ENCODE measurements at regions not wholly inside any gene's neighbourhood (a gene's known extent, or its start where the extent isn't known, plus 50 kb on each side); places are given as distances from the start of the nearest gene placed in this dataset.

DNA sequence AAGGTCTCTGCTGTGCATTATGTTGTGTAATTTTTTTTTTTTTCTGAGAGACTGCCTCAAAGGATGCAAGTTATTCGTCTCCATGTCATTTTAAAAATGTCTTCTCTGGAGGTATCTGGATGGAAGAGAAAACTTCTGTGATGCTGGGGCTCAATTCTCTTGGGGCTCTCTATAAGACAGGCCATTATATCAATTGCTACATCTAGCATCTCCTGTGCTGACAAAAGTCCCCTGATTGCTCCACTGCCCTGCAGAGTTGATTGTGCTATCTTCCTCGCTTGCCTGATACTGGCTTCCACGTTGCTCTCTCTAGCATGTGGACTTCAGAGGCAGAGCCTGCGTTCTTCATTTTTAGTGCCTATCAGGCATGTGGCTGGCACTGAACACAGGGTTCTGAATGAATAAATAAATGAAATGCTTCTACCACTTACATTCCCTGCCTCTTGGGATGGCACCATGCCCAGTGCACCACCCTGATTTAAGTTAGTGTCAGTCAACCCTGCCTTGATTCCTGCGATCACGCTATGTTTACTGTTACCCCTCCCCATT is 1035.5 kb upstream of the EEF2KMT start:
- DNase-seq (ENCODE audit: low spot score) = no peak

DNA sequence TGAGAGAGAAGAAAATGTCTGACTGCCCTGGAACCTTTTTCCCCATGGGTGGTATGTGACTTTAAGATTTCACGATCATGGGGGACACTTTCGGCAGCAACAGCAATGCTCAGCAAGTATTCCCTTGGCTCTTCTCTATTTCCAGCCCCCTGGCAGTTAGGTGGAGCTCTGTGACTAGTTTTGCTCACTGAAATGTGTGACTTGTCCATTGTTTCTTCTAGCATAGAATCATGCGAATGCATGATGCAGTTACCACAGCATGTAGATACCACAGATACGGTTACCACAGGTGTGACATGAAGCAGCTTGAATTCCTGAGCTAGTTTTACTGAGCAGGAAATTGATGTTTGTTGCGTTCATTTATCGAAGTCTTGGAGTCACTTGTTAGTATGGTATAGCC is 1034.5 kb upstream of the EEF2KMT start:
- no peak for DNase-seq (ENCODE audit: low spot score)

DNA sequence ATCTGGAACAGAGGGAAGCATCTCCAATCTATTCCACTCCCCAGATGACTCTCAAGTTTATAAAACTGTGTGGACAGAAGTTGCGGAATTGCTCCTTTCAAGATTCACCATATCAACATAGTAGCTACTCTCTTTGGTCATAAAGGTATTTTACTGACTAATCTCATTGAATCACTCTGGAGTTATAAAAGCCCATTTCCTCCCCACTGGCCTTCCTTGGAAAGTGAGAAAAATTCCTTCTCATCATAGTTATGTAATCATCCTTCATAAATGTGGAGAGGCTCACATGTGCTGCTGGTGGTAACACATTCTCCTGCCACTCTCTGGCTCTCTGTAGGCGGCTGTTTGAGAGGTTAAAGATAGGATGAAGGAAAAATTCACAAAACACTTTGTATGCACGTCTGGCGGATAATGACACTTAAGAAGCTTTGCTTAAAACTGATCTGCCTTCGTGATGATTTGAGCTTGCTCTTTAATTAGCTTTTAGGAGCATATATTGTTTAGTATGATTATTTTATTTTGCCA is 1034.0 kb upstream of the EEF2KMT start:
- DNase-seq (ENCODE audit: low spot score) = no peak

DNA sequence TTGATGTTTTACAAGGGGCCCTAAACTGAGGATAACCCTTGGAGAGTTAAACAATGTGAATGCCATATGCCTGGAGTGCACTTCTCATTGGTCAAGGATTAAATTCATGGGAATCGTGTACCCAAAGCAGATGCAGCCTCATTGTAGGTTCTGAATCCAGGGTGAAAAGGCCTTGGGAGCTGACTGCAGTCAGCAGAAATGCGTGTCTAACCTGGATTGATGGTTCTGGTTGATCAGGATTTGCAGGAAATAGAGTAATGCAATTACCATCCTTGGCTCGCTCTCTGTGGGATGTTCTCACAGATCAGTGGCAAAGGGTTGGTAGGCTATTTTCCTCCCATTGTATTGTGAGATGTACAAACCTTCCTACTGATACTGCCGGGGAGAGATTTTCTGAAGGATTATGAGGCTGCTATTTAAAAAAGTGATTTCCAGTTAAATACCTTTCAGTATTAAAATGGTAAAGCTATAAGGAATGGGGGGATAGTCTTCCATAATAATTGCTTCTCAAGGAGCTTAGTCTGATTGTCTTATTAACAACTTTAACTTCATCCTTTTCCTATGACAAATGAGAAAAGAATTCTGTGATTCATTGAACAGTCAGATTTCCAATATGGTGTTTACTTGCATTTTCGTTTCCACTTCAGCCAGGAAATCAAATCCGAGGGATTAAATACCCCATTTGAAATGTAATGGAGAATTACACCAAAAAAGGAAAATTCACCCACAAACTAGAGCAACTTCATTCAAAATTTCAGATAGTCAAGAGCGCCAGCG is 1028.1 kb upstream of the EEF2KMT start:
- no peak for DNase-seq (ENCODE audit: low spot score)

DNA sequence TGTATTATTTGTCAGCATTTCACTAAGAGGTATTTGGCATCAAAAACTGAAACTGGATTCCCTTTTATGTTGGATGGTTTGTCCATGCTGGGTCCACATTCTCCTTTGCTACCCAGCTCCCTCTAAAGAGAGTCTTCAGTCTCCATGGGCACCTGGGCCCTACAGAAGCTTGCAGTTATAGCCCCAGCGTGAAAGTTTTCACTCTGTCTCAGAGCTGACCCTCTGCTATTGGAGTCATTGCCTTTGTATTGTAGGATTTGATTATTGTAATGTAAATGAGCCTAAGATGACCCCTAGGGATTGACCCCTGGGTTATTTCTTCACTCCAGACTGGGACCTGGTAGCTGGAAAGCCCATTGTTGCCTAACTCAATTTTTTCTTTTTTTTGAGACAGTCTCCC is 1026.5 kb upstream of the EEF2KMT start:
- DNase-seq (ENCODE audit: low spot score) = no peak

DNA sequence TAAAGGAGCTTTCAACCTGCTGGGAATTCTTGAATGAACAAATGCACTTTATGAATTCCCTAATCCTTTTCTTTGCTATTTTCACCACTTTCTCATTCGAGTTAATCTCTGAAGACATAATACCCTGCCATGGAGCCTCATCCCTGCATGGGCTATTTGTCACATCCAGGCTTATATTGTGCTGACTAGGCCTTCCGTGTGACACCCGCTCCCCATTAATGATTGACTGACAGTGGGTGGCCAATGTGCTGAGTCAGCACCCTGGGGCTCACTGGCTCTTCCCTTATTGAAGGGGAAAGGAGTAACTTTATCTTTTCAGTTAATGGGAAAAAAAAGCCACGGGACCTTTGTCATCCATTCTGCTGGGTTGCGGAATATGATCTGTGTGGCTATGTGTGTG is 1024.8 kb upstream of the EEF2KMT start:
- DNase-seq (ENCODE audit: low spot score) = no peak

DNA sequence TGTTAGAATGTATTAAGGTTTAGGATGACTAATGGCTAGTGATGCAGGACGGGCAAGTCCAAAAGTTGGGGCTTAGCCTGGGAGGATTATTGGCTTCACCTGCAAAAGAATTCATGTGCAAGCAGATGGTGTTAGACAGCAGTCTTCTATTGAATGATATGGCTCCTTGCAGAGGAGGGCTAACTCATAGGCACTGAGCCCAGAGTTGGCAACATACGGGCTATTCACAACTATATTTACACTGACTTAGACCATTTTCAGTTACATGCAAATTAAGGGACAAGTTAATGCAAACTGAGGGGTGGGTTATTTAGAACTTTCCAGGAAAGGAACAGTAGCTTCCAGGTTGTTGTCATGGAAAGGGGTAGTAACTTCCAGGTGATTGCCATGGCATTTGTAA is 1017.1 kb upstream of the EEF2KMT start:
- no peak for DNase-seq (ENCODE audit: low spot score)

DNA sequence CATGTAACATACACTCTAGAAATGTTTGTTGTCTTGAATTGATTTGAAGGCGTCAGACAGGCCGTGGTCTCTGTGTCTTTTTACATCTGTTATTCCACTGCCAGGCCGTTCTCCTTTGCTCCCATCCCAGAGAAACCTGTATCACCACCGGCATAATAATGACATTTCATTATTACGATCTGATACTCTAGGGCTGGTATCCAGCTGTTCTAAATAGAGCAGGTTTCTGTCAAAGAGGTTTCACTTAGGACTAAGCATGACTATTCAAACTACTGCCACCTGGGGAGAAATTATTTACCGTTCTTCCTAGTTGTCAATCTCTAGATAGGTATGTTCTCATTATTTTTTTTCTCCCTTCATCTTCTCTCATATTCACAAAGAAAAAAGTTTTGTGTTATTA is 1016.2 kb upstream of the EEF2KMT start:
- DNase-seq (ENCODE audit: low spot score) = no peak

DNA sequence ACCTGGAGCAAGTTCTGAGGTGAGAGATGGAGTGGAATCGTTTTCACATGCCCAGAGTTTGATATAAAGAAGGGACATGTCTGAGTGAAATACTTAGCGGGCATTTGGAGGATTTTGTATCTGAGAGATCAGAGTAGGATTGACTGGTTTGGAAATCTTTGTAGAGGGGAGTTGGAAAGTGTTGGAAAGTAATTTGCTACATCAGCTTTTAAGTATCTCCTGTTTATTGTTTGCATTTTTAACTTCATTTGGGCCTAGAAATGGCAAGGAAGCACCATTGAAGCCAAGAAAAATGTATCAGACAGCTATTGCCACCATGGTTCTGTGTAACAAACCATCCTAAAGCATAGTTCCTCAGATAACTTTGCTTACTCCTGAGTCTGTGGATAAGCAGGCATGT is 1015.1 kb upstream of the EEF2KMT start:
- no peak for DNase-seq (ENCODE audit: low spot score)

DNA sequence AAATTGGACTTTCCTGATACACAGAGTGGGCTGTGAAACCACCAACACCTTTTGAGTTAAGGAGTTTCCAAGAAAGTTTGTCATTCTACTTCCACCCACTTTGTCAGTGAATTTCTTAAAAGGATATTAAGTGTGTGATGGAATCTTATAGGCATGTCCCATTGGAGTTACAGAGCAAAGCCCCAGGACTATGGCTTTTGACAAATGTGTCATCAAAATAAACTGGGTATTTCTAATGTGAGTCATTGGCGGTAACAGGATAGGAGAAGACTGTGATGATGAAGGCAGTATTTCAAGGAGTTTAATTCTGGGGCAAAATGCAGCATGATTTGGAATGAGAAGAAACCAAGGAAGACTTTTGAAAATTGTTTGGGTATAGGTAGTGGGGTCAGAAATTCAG is 1013.8 kb upstream of the EEF2KMT start:
- no peak for DNase-seq (ENCODE audit: low spot score)

DNA sequence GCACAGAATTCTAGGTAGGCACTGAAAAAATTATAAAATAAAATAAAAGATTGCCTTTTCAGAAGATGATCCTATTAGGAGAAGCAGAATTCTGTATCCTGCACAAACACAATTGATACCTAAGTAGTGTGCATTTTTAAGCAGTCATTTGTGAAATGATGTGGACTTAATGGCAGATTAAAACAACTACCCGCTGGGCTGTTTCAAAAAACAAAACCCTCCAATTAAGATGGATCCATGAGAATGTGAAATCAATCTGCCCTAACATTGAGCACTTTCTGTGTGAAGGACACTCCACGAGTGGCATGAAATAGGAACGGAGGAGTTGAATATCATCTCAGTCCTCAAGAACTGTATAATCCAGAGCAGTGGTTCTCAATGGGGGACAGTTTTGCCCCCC is 1012.8 kb upstream of the EEF2KMT start:
- DNase-seq (ENCODE audit: low spot score) = no peak

DNA sequence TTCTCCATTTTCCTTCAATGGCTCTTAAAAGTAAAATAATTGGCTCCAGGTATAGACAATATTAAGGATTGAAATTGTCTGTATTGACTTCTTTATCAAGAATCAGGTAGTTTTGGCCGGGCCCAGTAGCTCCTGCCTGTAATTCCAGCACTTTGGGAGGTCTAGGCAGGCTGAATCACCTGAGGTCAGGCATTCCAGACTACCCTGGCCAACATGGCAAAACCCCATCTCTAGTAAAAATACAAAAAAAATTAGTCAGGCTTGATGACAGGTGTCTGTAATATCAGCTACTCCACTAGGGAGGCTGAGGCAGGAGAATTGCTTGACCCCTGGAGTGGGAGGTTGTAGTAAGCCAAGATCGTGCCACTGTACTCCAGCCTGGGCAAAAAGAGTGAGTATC is 1008.5 kb upstream of the EEF2KMT start:
- no peak for DNase-seq (ENCODE audit: low spot score)

DNA sequence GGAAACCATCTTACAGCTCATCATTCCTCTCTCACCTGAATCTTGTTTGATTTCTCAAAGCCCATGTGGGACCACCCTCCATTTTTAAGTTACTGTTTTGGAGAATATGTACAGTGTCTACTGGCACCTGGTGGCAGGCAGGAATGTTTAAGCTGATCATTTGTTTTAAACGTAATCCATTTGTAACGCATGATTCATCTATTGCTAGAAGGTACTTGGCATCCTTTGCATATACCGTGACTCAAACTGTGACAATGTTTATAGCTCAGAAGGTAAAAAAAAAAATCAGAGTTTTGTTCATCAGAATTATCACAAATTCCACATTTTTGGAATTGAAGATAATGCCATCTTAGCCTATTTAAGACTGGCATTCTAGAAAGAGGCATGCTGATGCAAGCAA is 1007.5 kb upstream of the EEF2KMT start:
- no peak for DNase-seq (ENCODE audit: low spot score)

DNA sequence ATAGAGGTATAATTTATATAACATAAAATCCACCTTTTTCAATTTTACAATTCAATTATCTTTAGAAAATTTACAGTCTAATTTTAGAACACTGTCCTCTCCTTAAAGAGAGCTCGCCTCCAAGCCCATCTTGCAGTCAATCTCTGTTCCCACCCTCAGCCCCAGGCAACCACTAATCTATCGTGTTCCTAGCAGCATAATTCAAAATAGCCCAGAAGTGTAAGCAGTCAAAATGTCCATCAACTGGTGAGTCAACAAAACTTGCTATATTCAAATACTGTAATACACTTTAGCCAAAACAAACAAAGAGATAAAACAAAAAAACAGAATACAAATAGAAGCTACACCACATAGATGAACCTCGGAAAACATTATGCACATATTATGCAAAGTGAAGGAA is 1006.8 kb upstream of the EEF2KMT start:
- no peak for DNase-seq (ENCODE audit: low spot score)

DNA sequence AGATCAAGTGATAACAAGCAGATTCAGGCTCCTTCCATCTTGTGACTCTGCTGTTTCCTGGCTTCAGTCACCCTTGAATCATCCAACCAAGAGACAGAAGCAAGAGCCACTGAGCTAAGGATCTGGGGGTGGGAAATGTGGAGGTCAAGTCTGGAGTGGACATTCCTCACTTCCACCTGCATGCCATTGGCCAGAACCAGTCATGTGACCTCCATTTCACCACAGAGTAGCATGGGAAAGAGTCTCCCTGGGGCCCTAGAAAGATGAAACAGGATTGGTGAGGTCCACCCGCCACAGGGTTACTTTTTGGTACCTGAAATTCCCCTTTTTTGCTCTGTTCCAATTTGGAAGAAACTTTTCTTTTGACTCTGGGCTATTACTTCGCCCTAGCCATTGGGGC is 1006.0 kb upstream of the EEF2KMT start:
- DNase-seq (ENCODE audit: low spot score) = no peak

DNA sequence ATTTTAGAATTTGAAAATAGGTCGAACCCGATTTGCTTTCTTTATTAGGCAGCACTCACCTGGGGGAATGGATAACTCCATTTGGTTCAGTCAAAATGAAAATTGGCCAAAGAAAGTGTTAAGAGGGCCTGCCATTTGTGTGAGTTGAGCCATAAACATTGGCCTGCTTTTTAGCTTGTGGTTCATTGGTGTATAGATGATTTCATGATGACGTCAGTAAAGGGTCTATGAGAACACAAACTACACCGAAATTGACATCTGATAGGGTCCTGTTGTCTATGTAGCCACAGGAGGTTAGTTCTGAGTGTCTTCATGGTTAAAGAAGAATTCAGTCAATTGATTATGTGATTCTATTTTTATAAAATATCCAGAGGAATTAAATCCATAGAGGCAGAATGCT is 1001.5 kb upstream of the EEF2KMT start:
- no peak for DNase-seq (ENCODE audit: low spot score)

DNA sequence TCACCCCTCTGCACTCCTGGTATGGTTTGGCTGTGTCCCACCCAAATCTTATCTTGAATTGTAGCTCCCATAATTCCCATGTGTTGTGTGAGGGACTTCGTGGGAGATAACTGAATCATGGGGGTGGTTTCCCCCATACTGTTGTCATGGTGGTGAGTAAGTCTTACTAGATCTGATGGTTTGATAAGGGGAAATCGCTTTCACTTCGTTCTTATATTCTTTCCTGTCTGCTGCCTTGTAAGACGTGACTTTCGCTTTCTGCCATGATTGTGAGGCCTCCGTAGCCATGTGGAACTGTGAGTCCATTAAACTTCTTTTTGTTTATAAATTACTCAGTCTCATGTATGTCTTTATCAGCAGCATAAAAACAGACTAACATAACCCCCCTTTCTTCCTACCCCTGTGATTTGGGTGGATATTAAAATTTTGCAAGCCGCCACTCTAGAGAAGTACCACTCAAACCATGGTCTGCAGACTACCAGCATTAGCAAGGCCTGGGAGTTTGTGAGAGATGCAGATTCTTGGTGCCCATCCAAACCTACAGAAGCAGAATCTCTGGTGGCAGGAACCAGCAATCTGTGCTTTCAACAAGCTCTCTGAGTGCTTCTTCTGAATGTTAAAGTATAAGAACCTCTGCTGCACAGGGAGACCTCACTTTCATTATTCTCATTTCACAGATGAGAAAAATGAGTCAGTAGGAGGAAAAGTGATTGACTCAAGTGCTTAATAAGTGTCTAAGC is 999.5 kb upstream of the EEF2KMT start:
- peak; percentile 42 for DNase-seq (ENCODE audit: low spot score)

DNA sequence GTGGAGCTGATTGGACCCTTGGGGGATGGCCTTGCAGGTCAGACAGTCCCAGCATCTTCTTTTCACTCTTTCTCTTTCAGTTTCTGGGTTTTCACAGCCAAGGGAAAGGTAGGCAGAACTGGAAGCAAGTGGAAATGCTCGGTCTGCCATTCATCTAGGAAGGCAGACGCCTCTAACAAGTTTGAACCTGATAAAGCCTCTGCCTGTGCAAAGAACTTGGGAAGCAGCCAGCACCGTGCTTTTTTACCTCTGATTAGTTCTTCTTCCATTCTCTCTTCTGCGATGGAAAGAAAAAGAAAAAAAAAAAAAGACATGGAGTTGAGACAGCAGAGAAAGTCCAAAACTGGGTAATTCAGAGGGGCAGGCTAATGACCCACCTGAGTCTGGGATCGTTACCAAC is 997.8 kb upstream of the EEF2KMT start:
- DNase-seq (ENCODE audit: low spot score) = no peak

DNA sequence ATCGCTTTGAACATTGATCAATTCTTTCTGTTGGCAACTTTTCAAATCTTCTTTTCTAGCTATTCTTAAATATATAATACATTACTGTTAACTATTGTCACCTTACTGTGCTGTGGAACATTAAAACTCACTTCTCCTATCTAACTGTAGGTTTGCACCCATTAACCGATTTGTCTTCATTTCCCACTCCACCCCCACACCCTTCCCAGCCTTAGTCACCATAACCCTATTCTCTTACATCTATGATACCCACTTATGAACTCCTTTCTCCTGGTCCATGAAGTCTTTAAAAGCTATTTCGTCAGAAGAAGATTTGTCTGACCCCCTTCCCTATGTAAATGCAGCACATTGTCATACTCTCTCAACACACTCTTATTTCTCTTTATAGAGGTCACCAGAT is 993.4 kb upstream of the EEF2KMT start:
- DNase-seq (ENCODE audit: low spot score) = no peak

DNA sequence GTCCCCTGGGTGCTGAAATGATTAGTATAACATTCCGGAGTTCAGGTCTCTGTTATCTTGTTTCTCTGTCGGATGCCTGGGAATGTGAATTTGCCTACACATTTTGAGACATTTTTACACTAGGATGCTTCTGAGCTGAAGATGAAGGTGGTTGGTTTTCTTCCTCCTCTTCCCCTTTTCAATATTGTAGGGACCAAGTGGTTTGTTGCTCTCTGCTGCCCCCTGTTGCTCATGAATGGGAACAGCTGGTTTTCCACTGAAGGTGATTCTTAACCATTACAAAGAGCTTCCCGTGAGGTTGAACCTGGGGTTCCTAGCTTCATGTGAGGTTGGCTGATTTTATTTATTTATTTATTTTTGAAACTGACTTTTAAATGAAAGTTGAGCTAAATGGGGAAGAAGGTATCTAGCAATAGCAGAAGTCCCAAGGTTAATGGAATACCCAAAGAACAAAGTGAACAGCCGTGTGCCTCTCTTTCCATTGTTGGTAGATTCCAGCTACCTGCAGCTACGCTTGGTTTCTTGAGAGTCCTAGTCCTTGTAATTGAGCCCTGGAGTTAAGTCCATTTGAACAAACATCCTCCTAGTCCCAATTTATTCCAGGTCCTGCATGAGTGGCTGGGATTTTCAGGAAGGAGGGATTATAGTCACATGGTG is 983.9 kb upstream of the EEF2KMT start:
- DNase-seq (ENCODE audit: low spot score) = peak; percentile 62

DNA sequence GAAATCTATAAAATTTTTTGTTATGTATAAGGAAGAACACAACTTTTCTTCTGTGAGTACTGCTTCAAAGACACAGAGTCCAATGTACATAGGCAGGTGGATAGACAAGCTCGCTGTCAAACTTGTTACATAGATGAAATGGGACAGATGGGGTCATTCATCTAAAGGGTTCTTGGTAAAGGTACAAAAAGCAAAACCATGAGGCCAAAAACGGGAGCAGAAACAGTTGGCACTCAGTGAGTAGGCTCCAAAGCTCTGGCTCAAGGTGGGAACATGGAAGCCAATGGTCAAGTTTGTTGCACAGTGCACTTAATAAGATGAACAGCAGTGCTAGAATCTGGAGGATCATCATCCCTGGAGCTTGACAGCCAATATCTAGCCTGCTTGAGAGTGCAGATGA is 979.0 kb upstream of the EEF2KMT start:
- DNase-seq (ENCODE audit: low spot score) = no peak

DNA sequence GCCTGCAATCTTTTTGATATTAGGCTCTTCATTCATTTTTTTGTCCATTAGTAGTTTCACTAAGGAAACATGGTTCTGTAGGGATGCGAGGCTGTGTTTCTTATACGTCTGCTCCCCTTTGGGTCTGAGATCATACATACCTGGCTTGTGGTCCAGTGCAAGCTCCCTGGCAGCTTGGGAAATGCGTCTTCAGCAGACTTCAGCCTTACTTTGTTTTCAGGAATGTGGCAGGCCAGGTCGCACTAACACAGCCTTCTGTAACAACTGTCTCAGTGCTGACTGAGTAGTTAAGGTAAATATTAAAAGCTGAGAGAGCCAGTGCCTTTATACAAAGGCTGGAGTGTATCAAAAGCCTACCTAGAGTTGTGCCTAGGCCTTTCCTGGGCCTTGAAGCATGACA is 970.5 kb upstream of the EEF2KMT start:
- DNase-seq (ENCODE audit: low spot score) = no peak

DNA sequence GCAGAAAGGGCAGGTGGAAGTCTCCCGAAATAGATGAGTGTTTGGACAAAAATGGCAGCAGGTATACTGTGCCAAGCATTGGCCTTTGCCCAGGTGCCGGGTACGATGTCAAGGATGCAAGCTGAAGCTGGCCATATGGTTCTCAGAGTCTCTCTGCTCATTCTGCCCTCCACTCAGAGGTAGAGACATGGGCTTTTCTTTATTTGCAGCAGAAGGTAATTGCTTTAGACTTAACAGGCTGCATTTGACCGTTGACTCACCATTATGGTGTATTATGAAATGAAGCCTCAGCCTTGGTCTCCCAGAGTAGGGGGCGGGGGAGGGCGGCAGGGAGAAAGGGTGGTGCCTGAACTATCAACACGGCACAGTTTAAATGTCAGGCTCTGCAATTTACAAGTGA is 969.1 kb upstream of the EEF2KMT start:
- no peak for DNase-seq (ENCODE audit: low spot score)

Data from Ammon's horn (tissue), 1 donor.